HUES64 (cell line): ENCODE measurements at regions not wholly inside any gene's neighbourhood (a gene's known extent, or its start where the extent isn't known, plus 50 kb on each side); places are given as distances from the start of the nearest gene placed in this dataset.

Source experiments
- H3K27ac ChIP-seq: 2 replicates; pipeline ENCODE4 v1.7.0; 2013; ENCODE audit warnings: low read depth, low read length, inconsistent platforms
- H3K27me3 ChIP-seq: 2 replicates; pipeline ENCODE4 v1.6.1; 2013; ENCODE audit warnings: mild to moderate bottlenecking, low read length; ENCODE audit not compliant: insufficient read depth
- H3K36me3 ChIP-seq: 2 replicates; pipeline ENCODE4 v1.6.1; 2013; ENCODE audit warnings: mild to moderate bottlenecking, low read length; ENCODE audit not compliant: insufficient read depth
- H3K4me1 ChIP-seq: 2 replicates; pipeline ENCODE4 v1.6.1; 2013; ENCODE audit warnings: mild to moderate bottlenecking, low read length, moderate library complexity; ENCODE audit not compliant: insufficient read depth
- H3K4me3 ChIP-seq: 2 replicates; pipeline ENCODE4 v1.5.1; 2013; ENCODE audit warnings: mild to moderate bottlenecking, low read length, moderate library complexity
- H3K9ac ChIP-seq: 2 replicates; pipeline ENCODE4 v1.6.1; 2013; ENCODE audit warnings: mild to moderate bottlenecking, low read depth, low read length
- H3K9me3 ChIP-seq: 2 replicates; pipeline ENCODE4 v1.6.1; 2013; ENCODE audit warnings: low read depth, low read length; ENCODE audit not compliant: insufficient read depth
- WGBS: fragments of 150-250, 120-280 bp; methylation state at CpG from one replicate; pipeline ENCODE4 v1.1.7; 2013; ENCODE audit warnings: missing lambda C conversion rate; 5-methylcytosine and 5-hydroxymethylcytosine counted together

DNA sequence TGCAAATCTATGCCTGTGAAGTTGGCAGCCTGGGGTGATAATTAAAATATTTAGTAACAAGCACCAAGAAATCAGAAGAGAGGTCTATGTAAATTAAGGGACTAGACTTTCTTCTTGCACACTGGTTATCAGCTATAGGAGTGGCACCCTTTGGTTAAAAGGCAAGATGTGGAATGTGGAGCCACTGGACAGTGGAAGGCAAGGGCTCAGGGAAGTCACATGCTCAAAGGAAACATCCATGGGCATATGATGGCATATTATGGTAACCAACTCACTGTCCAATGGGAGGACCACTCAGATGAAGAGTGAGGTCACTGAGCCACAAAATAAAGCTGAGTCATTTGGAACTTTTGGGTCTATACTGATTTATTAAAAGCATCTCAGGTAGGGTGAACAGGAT lies 165.6 kb upstream of the PRICKLE2 start:
- H3K9me3 ChIP-seq, result no peaks in the 10 kb centered on the region
- no peak overlapping the region for H3K4me3 ChIP-seq
- H3K36me3 ChIP-seq, result no peaks in the 10 kb centered on the region
- H3K27ac ChIP-seq, result no peak overlapping the region
- H3K9ac ChIP-seq, result no peak overlapping the region
- no peaks in the 10 kb centered on the region for H3K4me1 ChIP-seq
- no peaks in the 10 kb centered on the region for H3K27me3 ChIP-seq

- Histone ChIP-seq H3K27ac (no peak overlapping the region), H3K9ac (no peak overlapping the region), H3K9me3 (no peaks in the 10 kb centered on the region), H3K36me3 (no peaks in the 10 kb centered on the region), H3K4me3 (no peak overlapping the region), H3K27me3 (no peaks in the 10 kb centered on the region), H3K4me1 (no peaks in the 10 kb centered on the region)
- 92% methylated on average over 4 of the region's 4 CpGs for WGBS
These were observed 163.6 kb upstream of the PRICKLE2 start for GRCh38 chr3:64388886-64389285.

DNA sequence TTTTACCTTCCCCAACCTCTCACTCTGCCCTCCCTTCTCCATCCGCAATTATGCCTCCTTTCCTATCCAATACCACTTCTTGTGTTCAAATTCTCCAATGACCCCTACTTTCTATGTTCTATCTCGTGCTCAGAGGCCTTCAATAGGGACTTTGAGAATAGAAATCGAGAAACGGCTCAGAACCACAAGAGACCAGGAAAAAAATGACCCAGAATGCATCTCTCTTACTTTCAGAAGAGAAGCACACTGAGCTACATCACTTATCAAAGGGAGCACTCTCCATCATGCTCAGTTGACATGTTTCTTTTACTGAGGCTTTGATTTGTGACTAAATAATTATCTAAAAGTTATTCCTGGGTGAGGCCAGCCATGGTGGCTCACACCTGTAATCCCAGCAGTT lies 162.4 kb upstream of the PRICKLE2 start:
- no peaks in the 10 kb centered on the region for H3K4me1 ChIP-seq
- H3K4me3 ChIP-seq, result no peak overlapping the region
- no peak overlapping the region for H3K27ac ChIP-seq
- H3K9me3 ChIP-seq, result no peaks in the 10 kb centered on the region
- no peaks in the 10 kb centered on the region for H3K27me3 ChIP-seq
- H3K36me3 ChIP-seq, result no peaks in the 10 kb centered on the region
- no peak overlapping the region for H3K9ac ChIP-seq
- 92% methylated on average over 4 of the region's 4 CpGs for WGBS

- H3K4me1 ChIP-seq, result no peaks in the 10 kb centered on the region
These were observed 160.0 kb upstream of the PRICKLE2 start for GRCh38 chr3:64385277-64385676.

DNA sequence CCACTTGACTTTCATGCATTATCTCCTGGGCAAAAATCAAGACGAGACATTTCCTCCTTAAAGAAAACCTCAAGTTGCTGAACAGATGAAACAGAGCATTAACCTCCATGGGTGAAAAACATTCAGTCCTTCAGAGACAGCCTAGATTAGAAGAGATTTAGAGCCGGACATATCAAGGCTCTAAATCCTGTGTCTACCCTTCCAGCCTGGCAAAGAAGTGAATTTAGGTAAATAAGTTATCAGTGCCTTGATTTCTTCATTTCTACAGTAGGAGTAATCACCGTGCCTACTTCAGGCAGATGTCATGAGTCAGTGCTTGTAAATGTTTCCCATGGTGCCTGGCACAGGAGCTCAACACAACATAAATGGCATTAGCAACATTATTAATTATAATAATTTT lies 159.3 kb upstream of the PRICKLE2 start:
- Histone ChIP-seq H3K9ac (no peak overlapping the region), H3K27me3 (no peaks in the 10 kb centered on the region), H3K27ac (no peak overlapping the region), H3K4me1 (no peaks in the 10 kb centered on the region), H3K9me3 (no peaks in the 10 kb centered on the region), H3K4me3 (no peak overlapping the region), H3K36me3 (no peaks in the 10 kb centered on the region)
- 97% methylated on average over 3 of the region's 3 CpGs for WGBS

More at GRCh38 chr3:64385277-64385676, 160.0 kb upstream of the PRICKLE2 start:
- no peaks in the 10 kb centered on the region for H3K36me3 ChIP-seq
- no peak overlapping the region for H3K9ac ChIP-seq
- 89% methylated on average over 5 of the region's 5 CpGs for WGBS
- H3K27ac ChIP-seq, result no peak overlapping the region
- no peaks in the 10 kb centered on the region for H3K27me3 ChIP-seq
- no peaks in the 10 kb centered on the region for H3K9me3 ChIP-seq
- no peak overlapping the region for H3K4me3 ChIP-seq

- Histone ChIP-seq H3K4me3 (no peak overlapping the region), H3K36me3 (no peaks in the 10 kb centered on the region), H3K27ac (no peak overlapping the region), H3K27me3 (no peaks in the 10 kb centered on the region), H3K9me3 (no peaks in the 10 kb centered on the region), H3K4me1 (no peaks in the 10 kb centered on the region), H3K9ac (no peak overlapping the region)
- 64% methylated on average over 1 of the region's 2 CpGs for WGBS
These were observed 156.9 kb upstream of the PRICKLE2 start for GRCh38 chr3:64382153-64382552.

- no peaks in the 10 kb centered on the region for H3K27me3 ChIP-seq
- no peaks in the 10 kb centered on the region for H3K36me3 ChIP-seq
- no peaks in the 10 kb centered on the region for H3K4me1 ChIP-seq
- H3K4me3 ChIP-seq, result no peak overlapping the region
- no peak overlapping the region for H3K27ac ChIP-seq
- no peak overlapping the region for H3K9ac ChIP-seq
- WGBS, result 88% methylated on average over 4 of the region's 4 CpGs
- no peaks in the 10 kb centered on the region for H3K9me3 ChIP-seq
These were observed 156.1 kb upstream of the PRICKLE2 start for GRCh38 chr3:64381367-64381766.

- no peaks in the 10 kb centered on the region for H3K36me3 ChIP-seq
- WGBS, result 89% methylated on average over 1 of the region's 1 CpG
These were observed 155.3 kb upstream of the PRICKLE2 start for GRCh38 chr3:64380546-64380945.

DNA sequence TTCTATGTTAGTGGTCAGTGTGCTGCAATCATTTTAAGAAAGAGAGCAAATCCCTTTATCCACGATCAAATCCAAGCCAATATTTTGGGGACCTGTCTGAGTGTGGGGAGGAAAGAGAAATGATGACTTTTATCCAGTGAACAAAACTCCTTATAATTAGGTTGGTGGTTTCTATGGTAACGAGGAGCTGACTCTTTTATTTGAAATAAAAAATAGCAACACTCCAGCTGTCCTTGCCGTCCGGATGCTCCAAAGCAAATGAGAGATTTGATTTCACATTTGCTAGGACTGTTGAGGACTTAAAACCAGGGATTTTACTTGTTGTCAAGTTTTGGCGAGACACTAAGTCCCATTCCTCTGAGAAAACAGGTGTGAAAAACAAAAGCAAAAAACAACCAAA lies 154.0 kb upstream of the PRICKLE2 start:
- Histone ChIP-seq H3K27me3 (no peaks in the 10 kb centered on the region), H3K9me3 (peaks cover 5% of the 10 kb centered on the region; the same call in 1 of the 2 replicates), H3K36me3 (no peaks in the 10 kb centered on the region), H3K9ac (no peak overlapping the region), H3K4me1 (no peaks in the 10 kb centered on the region), H3K27ac (no peak overlapping the region), H3K4me3 (no peak overlapping the region)
- 98% methylated on average over 5 of the region's 5 CpGs for WGBS

More at GRCh38 chr3:64380546-64380945, 155.3 kb upstream of the PRICKLE2 start:
- Histone ChIP-seq H3K27ac (no peak overlapping the region), H3K9ac (no peak overlapping the region), H3K4me3 (no peak overlapping the region), H3K4me1 (no peaks in the 10 kb centered on the region), H3K9me3 (peaks cover 5% of the 10 kb centered on the region; the same call in 1 of the 2 replicates), H3K27me3 (no peaks in the 10 kb centered on the region)

DNA sequence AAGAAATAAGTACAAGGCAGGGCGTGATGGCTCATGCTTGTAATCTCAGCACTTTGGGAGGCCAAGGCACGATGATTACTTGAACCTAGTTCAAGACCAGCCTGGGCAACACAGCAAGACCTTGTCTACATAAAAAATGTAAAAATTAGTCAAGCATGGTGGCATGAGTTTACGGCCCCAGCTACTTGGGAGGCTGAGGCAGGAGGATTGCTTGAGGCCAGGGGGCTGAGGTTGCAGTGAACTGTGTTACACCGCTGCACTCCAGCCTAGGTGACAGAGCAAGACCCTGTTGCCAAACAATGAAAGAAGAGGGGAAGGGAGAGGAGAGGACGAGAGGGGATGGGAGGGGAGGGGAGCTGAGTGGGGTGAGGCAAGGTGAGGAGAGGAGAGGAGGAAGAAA lies 152.7 kb upstream of the PRICKLE2 start:
- Histone ChIP-seq H3K9ac (no peak overlapping the region), H3K27me3 (no peaks in the 10 kb centered on the region), H3K4me3 (no peak overlapping the region), H3K27ac (no peak overlapping the region), H3K4me1 (no peaks in the 10 kb centered on the region), H3K36me3 (no peaks in the 10 kb centered on the region), H3K9me3 (peaks cover 5% of the 10 kb centered on the region; the same call in 1 of the 2 replicates)
- 91% methylated on average over 5 of the region's 5 CpGs for WGBS

- 100% methylated on average over 1 of the region's 1 CpG for WGBS
- H3K27me3 ChIP-seq, result no peaks in the 10 kb centered on the region
- peaks cover 5% of the 10 kb centered on the region; the same call in 1 of the 2 replicates for H3K9me3 ChIP-seq
- no peak overlapping the region for H3K9ac ChIP-seq
- no peaks in the 10 kb centered on the region for H3K4me1 ChIP-seq
- H3K36me3 ChIP-seq, result no peaks in the 10 kb centered on the region
- H3K27ac ChIP-seq, result no peak overlapping the region
- H3K4me3 ChIP-seq, result no peak overlapping the region
These were observed 150.5 kb upstream of the PRICKLE2 start for GRCh38 chr3:64375737-64376136.

DNA sequence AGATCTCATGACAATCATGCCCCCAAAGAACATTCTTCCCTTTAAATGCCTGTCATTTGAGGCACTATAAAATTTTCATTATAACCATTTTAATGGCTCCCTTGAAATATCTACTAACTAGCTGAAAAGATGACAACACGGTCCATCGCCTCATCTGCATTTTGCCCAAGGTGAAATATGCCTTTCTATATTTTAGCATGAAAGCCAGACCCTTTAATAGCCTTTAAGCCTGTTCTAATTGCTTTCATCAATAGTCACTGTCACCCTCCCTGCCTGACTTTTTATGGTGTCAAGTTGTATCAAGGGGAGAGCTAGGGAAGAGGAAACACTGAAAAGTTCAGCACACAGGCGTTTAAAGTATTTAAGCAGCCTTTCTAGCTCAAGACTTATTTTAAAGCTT lies 144.1 kb upstream of the PRICKLE2 start:
- no peak overlapping the region for H3K27ac ChIP-seq

More for the DNA sequence above, 144.1 kb upstream of the PRICKLE2 start:
- Histone ChIP-seq H3K9me3 (no peaks in the 10 kb centered on the region), H3K4me1 (no peaks in the 10 kb centered on the region), H3K27me3 (no peaks in the 10 kb centered on the region), H3K36me3 (no peaks in the 10 kb centered on the region), H3K9ac (no peak overlapping the region), H3K4me3 (no peak overlapping the region)
- WGBS, result 95% methylated on average over 3 of the region's 3 CpGs
